Activated CD4-positive, alpha-beta T cell treated with anti-CD3 and anti-CD28 coated beads for 4 hours (primary cell): ENCODE measurements at regions not wholly inside any gene's neighbourhood (a gene's known extent, or its start where the extent isn't known, plus 50 kb on each side); places are given as distances from the start of the nearest gene placed in this dataset.

Experiments
- DNase-seq, 2 donors: peaks; one replicate each; pipeline ENCODE4 v3.0.0-alpha.2; 2020

GRCh38 chr6:165814679-165815078, 151.6 kb upstream of the PDE10A start:
- no peak for DNase-seq

GRCh38 chr6:165811512-165811911, 148.5 kb upstream of the PDE10A start:
- no peak for DNase-seq

- no peak for DNase-seq
Measured at GRCh38 chr6:165808021-165808420, 145.0 kb upstream of the PDE10A start.

- no peak for DNase-seq
Measured at GRCh38 chr6:165807249-165807960, 144.4 kb upstream of the PDE10A start.

GRCh38 chr6:165806126-165806810, 143.2 kb upstream of the PDE10A start:
- no peak for DNase-seq

- DNase-seq: no peak
Measured at GRCh38 chr6:165805636-165806035, 142.6 kb upstream of the PDE10A start.

GRCh38 chr6:165805067-165805555, 142.1 kb upstream of the PDE10A start:
- no peak for DNase-seq

- DNase-seq: no peak
Measured at GRCh38 chr6:165804331-165805066, 141.5 kb upstream of the PDE10A start.

GRCh38 chr6:165800337-165800736, 137.3 kb upstream of the PDE10A start:
- DNase-seq: no peak

GRCh38 chr6:165799391-165800153, 136.5 kb upstream of the PDE10A start:
- DNase-seq: no peak

GRCh38 chr6:165798991-165799390, 135.9 kb upstream of the PDE10A start:
- no peak for DNase-seq

- DNase-seq: no peak
Measured at GRCh38 chr6:165794179-165794601, 131.1 kb upstream of the PDE10A start.

- DNase-seq: no peak
Measured at GRCh38 chr6:165793287-165793825, 130.3 kb upstream of the PDE10A start.

- no peak for DNase-seq
Measured at GRCh38 chr6:165791876-165792437, 128.9 kb upstream of the PDE10A start.

GRCh38 chr6:165791306-165791705, 128.3 kb upstream of the PDE10A start:
- DNase-seq: no peak

GRCh38 chr6:165782812-165783211, 119.8 kb upstream of the PDE10A start:
- DNase-seq: no peak

- no peak for DNase-seq
Measured at GRCh38 chr6:165782134-165782533, 119.1 kb upstream of the PDE10A start.

- no peak for DNase-seq
Measured at GRCh38 chr6:165777680-165778079, 114.6 kb upstream of the PDE10A start.

GRCh38 chr6:165776691-165777090, 113.7 kb upstream of the PDE10A start:
- DNase-seq: no peak

GRCh38 chr6:165775721-165776120, 112.7 kb upstream of the PDE10A start:
- no peak for DNase-seq

- DNase-seq: no peak
Measured at GRCh38 chr6:165774903-165775601, 112.0 kb upstream of the PDE10A start.
